Hepatocyte (in vitro differentiated cells): ENCODE measurements at regions not wholly inside any gene's neighbourhood (a gene's known extent, or its start where the extent isn't known, plus 50 kb on each side); places are given as distances from the start of the nearest gene placed in this dataset.

ENCODE experiments used
- DNase-seq: peaks from one replicate; pipeline ENCODE4 v3.0.0-alpha.2; 2016; ENCODE audit warnings: low spot score
- H2AFZ ChIP-seq: fragments of 200-600 bp; sonication (generic); 2 replicates; pipeline ENCODE4 v1.6.0; 2016; ENCODE audit warnings: antibody characterized with exemption, mild to moderate bottlenecking
- H3K27ac ChIP-seq: fragments of 200-600 bp; sonication (generic); 2 replicates; pipeline ENCODE4 v1.5.1; 2016; ENCODE audit warnings: mild to moderate bottlenecking
- H3K27me3 ChIP-seq: fragments of 200-600 bp; sonication (generic); 2 replicates; pipeline ENCODE4 v1.6.1; 2016
- H3K36me3 ChIP-seq: fragments of 200-600 bp; sonication (generic); replicated peaks from 2 replicates; pipeline ENCODE4 v1.5.1; 2016; ENCODE audit warnings: low read depth; ENCODE audit not compliant: insufficient read depth
- H3K4me1 ChIP-seq: fragments of 200-600 bp; sonication (generic); 2 replicates; pipeline ENCODE4 v1.5.1; 2016; ENCODE audit warnings: mild to moderate bottlenecking, moderate library complexity; ENCODE audit not compliant: insufficient read depth
- H3K4me2 ChIP-seq: fragments of 200-600 bp; sonication (generic); 2 replicates; pipeline ENCODE4 v1.6.0; 2016
- H3K4me3 ChIP-seq: fragments of 200-600 bp; sonication (generic); 2 replicates; pipeline ENCODE4 v1.5.1; 2016; ENCODE audit warnings: mild to moderate bottlenecking
- H3K79me2 ChIP-seq: fragments of 200-600 bp; sonication (generic); 2 replicates; pipeline ENCODE4 v1.6.0; 2017; ENCODE audit warnings: mild to moderate bottlenecking
- H3K9me2 ChIP-seq: fragments of 200-600 bp; sonication (generic); replicated peaks from 2 replicates; pipeline ENCODE4 v1.6.0; 2017; ENCODE audit warnings: mild to moderate bottlenecking; ENCODE audit not compliant: insufficient read depth
- H3K9me3 ChIP-seq: fragments of 200-600 bp; sonication (generic); 2 replicates; pipeline ENCODE4 v1.5.1; 2016; ENCODE audit warnings: low read depth, mild to moderate bottlenecking
- H4K20me1 ChIP-seq: fragments of 200-600 bp; sonication (generic); 2 replicates; pipeline ENCODE4 v1.6.0; 2016; ENCODE audit warnings: mild to moderate bottlenecking; ENCODE audit not compliant: insufficient read depth, poor library complexity, severe bottlenecking
- CTCF ChIP-seq: fragments of 200-600 bp; sonication (generic); IDR thresholded peaks from 2 replicates; pipeline ENCODE4 v1.5.1; 2016; ENCODE audit warnings: antibody characterized with exemption, mild to moderate bottlenecking; ENCODE audit not compliant: poor library complexity
- EZH2 ChIP-seq: fragments of 200-600 bp; sonication (generic); IDR thresholded peaks from 2 replicates; pipeline ENCODE4 v1.6.1; 2016; ENCODE audit warnings: antibody characterized with exemption, mild to moderate bottlenecking, borderline replicate concordance
- EZH2phosphoT487 ChIP-seq: fragments of 200-600 bp; sonication (generic); IDR thresholded peaks from one replicate; pipeline ENCODE4 v1.6.1; 2018; ENCODE audit warnings: antibody characterized with exemption, mild to moderate bottlenecking, low read depth, moderate library complexity; ENCODE audit not compliant: unreplicated experiment, severe bottlenecking
- WGBS: methylation state at CpG from one replicate; pipeline ENCODE4 v1.1.6; 2016; ENCODE audit warnings: low lambda C conversion rate; ENCODE audit errors: missing lambda C conversion rate; 5-methylcytosine and 5-hydroxymethylcytosine counted together

GRCh38 chr18:56207989-56208388, 430.4 kb downstream of the TXNL1 start:
- Histone ChIP-seq H3K4me2 (no peak overlapping the region), H3K36me3 (no peaks in the 10 kb centered on the region), H3K4me1 (no peaks in the 10 kb centered on the region), H3K9me2 (no peaks in the 10 kb centered on the region), H3K27ac (no peak overlapping the region), H4K20me1 (no peaks in the 10 kb centered on the region), H3K79me2 (no peaks in the 10 kb centered on the region), H3K9me3 (no peaks in the 10 kb centered on the region), H3K27me3 (no peaks in the 10 kb centered on the region), H2AFZ (no peak overlapping the region), H3K4me3 (no peak overlapping the region)
- no peak for DNase-seq
- TF ChIP-seq EZH2 (no peak), EZH2phosphoT487 (no peak), CTCF (no peak)
- WGBS, result 97% methylated on average over 6 of the region's 6 CpGs

GRCh38 chr18:56204052-56204451, 434.3 kb downstream of the TXNL1 start:
- Histone ChIP-seq H3K36me3 (no peaks in the 10 kb centered on the region), H2AFZ (no peak overlapping the region), H3K4me3 (no peak overlapping the region), H3K4me2 (no peak overlapping the region), H4K20me1 (no peaks in the 10 kb centered on the region), H3K27me3 (no peaks in the 10 kb centered on the region), H3K79me2 (no peaks in the 10 kb centered on the region), H3K4me1 (no peaks in the 10 kb centered on the region), H3K27ac (no peak overlapping the region), H3K9me2 (no peaks in the 10 kb centered on the region), H3K9me3 (no peaks in the 10 kb centered on the region)
- DNase-seq, result no peak
- TF ChIP-seq CTCF (no peak), EZH2phosphoT487 (no peak), EZH2 (no peak)

- H3K4me1 ChIP-seq, result no peaks in the 10 kb centered on the region
- WGBS, result 97% methylated on average over 3 of the region's 3 CpGs
- H2AFZ ChIP-seq, result no peak overlapping the region
- no peaks in the 10 kb centered on the region for H3K9me2 ChIP-seq
- no peaks in the 10 kb centered on the region for H3K79me2 ChIP-seq
- H3K9me3 ChIP-seq, result no peaks in the 10 kb centered on the region
- H3K4me3 ChIP-seq, result no peak overlapping the region
- H3K36me3 ChIP-seq, result no peaks in the 10 kb centered on the region
- H3K4me2 ChIP-seq, result no peak overlapping the region
- no peak for DNase-seq
- no peaks in the 10 kb centered on the region for H4K20me1 ChIP-seq
- no peak for TF ChIP-seq EZH2
- no peak for TF ChIP-seq EZH2phosphoT487
- no peak for TF ChIP-seq CTCF
- no peak overlapping the region for H3K27ac ChIP-seq
- no peaks in the 10 kb centered on the region for H3K27me3 ChIP-seq
Measured at GRCh38 chr18:56202678-56203077, 435.7 kb downstream of the TXNL1 start.

- no peak overlapping the region for H3K27ac ChIP-seq
- TF ChIP-seq EZH2phosphoT487 (no peak), EZH2 (no peak), CTCF (no peak)
- WGBS, result 81% methylated on average over 1 of the region's 1 CpG
- no peaks in the 10 kb centered on the region for H3K9me3 ChIP-seq
- H2AFZ ChIP-seq, result peak overlapping the region; percentile 57
- H4K20me1 ChIP-seq, result no peaks in the 10 kb centered on the region
- no peak overlapping the region for H3K4me2 ChIP-seq
- no peaks in the 10 kb centered on the region for H3K79me2 ChIP-seq
- H3K36me3 ChIP-seq, result no peaks in the 10 kb centered on the region
- no peak for DNase-seq
- no peaks in the 10 kb centered on the region for H3K9me2 ChIP-seq
- no peaks in the 10 kb centered on the region for H3K27me3 ChIP-seq
- no peaks in the 10 kb centered on the region for H3K4me1 ChIP-seq
- H3K4me3 ChIP-seq, result no peak overlapping the region
Measured at GRCh38 chr18:56200381-56200911, 437.9 kb downstream of the TXNL1 start.
